GM21528 (cell line): ENCODE measurements at regions not wholly inside any gene's neighbourhood (a gene's known extent, or its start where the extent isn't known, plus 50 kb on each side); places are given as distances from the start of the nearest gene placed in this dataset.

Experiments
- ATAC-seq: cut with Tn5 transposase; IDR thresholded peaks from one replicate; pipeline ENCODE4 v1.9.1; 2021; ENCODE audit warnings: mild to moderate bottlenecking, moderate library complexity; ENCODE audit not compliant: unreplicated experiment, low FRiP score

- ATAC-seq: no peak
These were observed 527.2 kb downstream of the SLITRK1 start for GRCh38 chr13:83355041-83355440.

- ATAC-seq: no peak
These were observed 529.9 kb downstream of the SLITRK1 start for GRCh38 chr13:83352391-83352790.

- ATAC-seq: no peak
These were observed 531.7 kb downstream of the SLITRK1 start for GRCh38 chr13:83350569-83350968.

- ATAC-seq: no peak
These were observed 537.8 kb downstream of the SLITRK1 start for GRCh38 chr13:83344518-83344917.

- no peak for ATAC-seq
These were observed 542.1 kb downstream of the SLITRK1 start for GRCh38 chr13:83340170-83340569.

GRCh38 chr13:83333614-83334388, 548.5 kb downstream of the SLITRK1 start:
- ATAC-seq: no peak

GRCh38 chr13:83332751-83333150, 549.5 kb downstream of the SLITRK1 start:
- ATAC-seq: no peak

GRCh38 chr13:83327091-83327490, 555.2 kb downstream of the SLITRK1 start:
- ATAC-seq: no peak

GRCh38 chr13:83325125-83325853, 557.0 kb downstream of the SLITRK1 start:
- no peak for ATAC-seq

- ATAC-seq: no peak
These were observed 570.2 kb downstream of the SLITRK1 start for GRCh38 chr13:83311886-83312577.

- no peak for ATAC-seq
These were observed 583.7 kb downstream of the SLITRK1 start for GRCh38 chr13:83298617-83299016.

- no peak for ATAC-seq
These were observed 584.5 kb downstream of the SLITRK1 start for GRCh38 chr13:83297586-83298290.

- no peak for ATAC-seq
These were observed 586.6 kb downstream of the SLITRK1 start for GRCh38 chr13:83295686-83296085.

GRCh38 chr13:83286737-83287136, 595.5 kb downstream of the SLITRK1 start:
- ATAC-seq: no peak

- no peak for ATAC-seq
These were observed 600.6 kb downstream of the SLITRK1 start for GRCh38 chr13:83281654-83282053.

GRCh38 chr13:83274679-83275078, 607.6 kb downstream of the SLITRK1 start:
- ATAC-seq: no peak

GRCh38 chr13:83272652-83273240, 609.5 kb downstream of the SLITRK1 start:
- ATAC-seq: no peak

GRCh38 chr13:83272076-83272475, 610.2 kb downstream of the SLITRK1 start:
- ATAC-seq: no peak

- ATAC-seq: no peak
These were observed 617.0 kb downstream of the SLITRK1 start for GRCh38 chr13:83265279-83265678.

- ATAC-seq: no peak
These were observed 633.5 kb downstream of the SLITRK1 start for GRCh38 chr13:83248751-83249150.
